ENCODE measurements at regions not wholly inside any gene's neighbourhood (a gene's known extent, or its start where the extent isn't known, plus 50 kb on each side); places are given as distances from the start of the nearest gene placed in this dataset.

- TF ChIP-seq EP300 (IDR thresholded peaks at IDR 0.05; ENCODE audit: borderline replicate concordance in 1 of 2, low read depth in 1 of 2, low read length in 1 of 2) (no peak), CHD2 (IDR thresholded peaks at IDR 0.05; ENCODE audit: low read length, partially characterized antibody) (no peak), CTCF (IDR thresholded peaks at IDR 0.05) (no peak), FOXM1 (IDR thresholded peaks at IDR 0.05; ENCODE audit: low read depth) (no peak), NRF1 (IDR thresholded peaks at IDR 0.05; ENCODE audit: low read depth, low read length) (no peak), ZBTB33 (IDR thresholded peaks at IDR 0.05; ENCODE audit: borderline replicate concordance, low read depth) (no peak), REST (IDR thresholded peaks at IDR 0.05; ENCODE audit: low read depth, low read length) (no peak)
Observed at GRCh38 chr5:110903966-110904365, 165.2 kb downstream of the SLC25A46 start.

All from SK-N-SH (cell line).